H9 (cell line): ENCODE measurements at regions not wholly inside any gene's neighbourhood (a gene's known extent, or its start where the extent isn't known, plus 50 kb on each side); places are given as distances from the start of the nearest gene placed in this dataset.
A peak's percentile ranks its signal among the peaks of the same experiment; 100 is the strongest.

ENCODE experiments used
- DNase-seq: peaks from one replicate; pipeline ENCODE4 v3.0.0-alpha.2; 2017
- H2AFZ ChIP-seq: one replicate; pipeline ENCODE4 v1.6.1; 2013; ENCODE audit warnings: mild to moderate bottlenecking, low read length, control low read depth, moderate library complexity
- H2AK5ac ChIP-seq: 2 replicates; pipeline ENCODE4 v1.6.1; 2013; ENCODE audit warnings: low read length, control low read depth, mixed read lengths; ENCODE audit not compliant: insufficient read length
- H2BK120ac ChIP-seq: one replicate; pipeline ENCODE4 v1.6.1; 2013; ENCODE audit warnings: low read depth, mild to moderate bottlenecking, low read length, control low read depth, inconsistent platforms; ENCODE audit not compliant: poor library complexity, severe bottlenecking
- H2BK12ac ChIP-seq: 2 replicates; pipeline ENCODE4 v1.6.1; 2013; ENCODE audit warnings: low read length, control low read depth, mixed read lengths, low read depth; ENCODE audit not compliant: insufficient read length
- H2BK15ac ChIP-seq: 2 replicates; pipeline ENCODE4 v1.6.1; 2013; ENCODE audit warnings: low read depth, low read length, control low read depth
- H2BK20ac ChIP-seq: one replicate; pipeline ENCODE4 v1.6.1; 2013; ENCODE audit warnings: low read depth, mild to moderate bottlenecking, low read length, control low read depth, inconsistent platforms; ENCODE audit not compliant: poor library complexity, severe bottlenecking
- H2BK5ac ChIP-seq: 2 replicates; pipeline ENCODE4 v1.6.1; 2013; ENCODE audit warnings: low read length, control low read depth, mixed read lengths; ENCODE audit not compliant: insufficient read length
- H3K14ac ChIP-seq: 2 replicates; pipeline ENCODE4 v1.6.1; 2013; ENCODE audit warnings: low read length, control low read depth; ENCODE audit not compliant: insufficient read depth
- H3K18ac ChIP-seq: 2 replicates; pipeline ENCODE4 v1.6.1; 2013; ENCODE audit warnings: low read depth, mild to moderate bottlenecking, mixed read lengths, low read length, control low read depth; ENCODE audit not compliant: insufficient read length
- H3K23ac ChIP-seq: 2 replicates; pipeline ENCODE4 v1.6.1; 2013; ENCODE audit warnings: low read length, control low read depth, mixed read lengths, low read depth; ENCODE audit not compliant: insufficient read length
- H3K23me2 ChIP-seq: 2 replicates; pipeline ENCODE4 v1.6.1; 2013; ENCODE audit warnings: low read depth, mild to moderate bottlenecking, mixed read lengths, low read length, control low read depth; ENCODE audit not compliant: insufficient read length, poor library complexity, severe bottlenecking
- H3K27ac ChIP-seq: 2 replicates; pipeline ENCODE4 v1.5.1; 2013; ENCODE audit warnings: low read length, control low read depth, mixed read lengths, low read depth; ENCODE audit not compliant: insufficient read length
- H3K27me3 ChIP-seq: 2 replicates; pipeline ENCODE4 v1.6.1; 2013; ENCODE audit warnings: low read length, control low read depth, inconsistent platforms; ENCODE audit not compliant: insufficient read depth
- H3K4ac ChIP-seq: 2 replicates; pipeline ENCODE4 v1.6.1; 2013; ENCODE audit warnings: low read depth, mild to moderate bottlenecking, control low read depth, inconsistent platforms, low read length, moderate library complexity
- H3K4me1 ChIP-seq: 2 replicates; pipeline ENCODE4 v1.6.1; 2013; ENCODE audit warnings: low read length, control low read depth, inconsistent platforms; ENCODE audit not compliant: insufficient read depth
- H3K4me2 ChIP-seq: 2 replicates; pipeline ENCODE4 v1.6.1; 2013; ENCODE audit warnings: low read length, control low read depth, mixed read lengths; ENCODE audit not compliant: insufficient read length, insufficient read depth
- H3K56ac ChIP-seq: 2 replicates; pipeline ENCODE4 v1.6.1; 2013; ENCODE audit warnings: low read depth, mild to moderate bottlenecking, mixed read lengths, low read length, control low read depth; ENCODE audit not compliant: insufficient read length
- H3K79me1 ChIP-seq: 2 replicates; pipeline ENCODE4 v1.6.1; 2013; ENCODE audit warnings: low read depth, mild to moderate bottlenecking, moderate library complexity, low read length, control low read depth, inconsistent platforms; ENCODE audit not compliant: insufficient read depth, poor library complexity, severe bottlenecking
- H3K79me2 ChIP-seq: 2 replicates; pipeline ENCODE4 v1.6.1; 2013; ENCODE audit warnings: low read length, control low read depth, inconsistent platforms; ENCODE audit not compliant: insufficient read depth
- H3K9ac ChIP-seq: 2 replicates; pipeline ENCODE4 v1.6.1; 2013; ENCODE audit warnings: low read length, control low read depth, mixed read lengths; ENCODE audit not compliant: insufficient read length; ENCODE audit errors: extremely low read depth
- H3K9me3 ChIP-seq: one replicate; pipeline ENCODE4 v1.6.1; 2013; ENCODE audit warnings: low read depth, low read length, inconsistent platforms; ENCODE audit not compliant: control insufficient read depth
- H3T11ph ChIP-seq: one replicate; pipeline ENCODE4 v1.6.1; 2013; ENCODE audit warnings: mild to moderate bottlenecking, low read length, control low read depth, inconsistent platforms
- H4K20me1 ChIP-seq: one replicate; pipeline ENCODE4 v1.6.1; 2013; ENCODE audit not compliant: control insufficient read depth, insufficient read length, insufficient read depth
- H4K5ac ChIP-seq: 2 replicates; pipeline ENCODE4 v1.6.1; 2013; ENCODE audit warnings: low read depth, mild to moderate bottlenecking, mixed read lengths, low read length, control low read depth; ENCODE audit not compliant: insufficient read length
- H4K8ac ChIP-seq: replicated peaks from 2 replicates; pipeline ENCODE4 v1.6.1; 2013; ENCODE audit warnings: low read length, control low read depth, mixed read lengths, low read depth; ENCODE audit not compliant: insufficient read length
- H4K91ac ChIP-seq: 2 replicates; pipeline ENCODE4 v1.6.1; 2013; ENCODE audit warnings: low read depth, mild to moderate bottlenecking, moderate library complexity, mixed read lengths, low read length, control low read depth; ENCODE audit not compliant: insufficient read length
- H3K27ac Mint-ChIP-seq, 3 experiments: 2 replicates in 2 of 3; 3 replicates in 1 of 3; pipeline ENCODE4 v1.8.0; 2020 to 2021; ENCODE audit warnings: mixed read lengths in 3 of 3, mild to moderate bottlenecking in 1 of 3, moderate library complexity in 1 of 3
- H3K27me3 Mint-ChIP-seq: 2 replicates; pipeline ENCODE4 v1.8.0; 2021; ENCODE audit warnings: low read depth, mild to moderate bottlenecking, moderate library complexity, mixed read lengths
- H3K36me3 Mint-ChIP-seq, 3 experiments: 2 replicates in 2 of 3; 3 replicates in 1 of 3; pipeline ENCODE4 v1.8.0; 2020 to 2021; ENCODE audit warnings: low read depth in 3 of 3, mixed read lengths in 3 of 3; ENCODE audit not compliant: insufficient read depth in 1 of 3
- H3K4me1 Mint-ChIP-seq, 2 experiments: 2 replicates each; pipeline ENCODE4 v1.8.0; 2020; ENCODE audit warnings: mixed read lengths in 2 of 2
- H3K4me3 Mint-ChIP-seq, 2 experiments: 2 replicates in 1 of 2; 3 replicates in 1 of 2; pipeline ENCODE4 v1.8.0; 2020 to 2021; ENCODE audit warnings: mild to moderate bottlenecking in 2 of 2, mixed read lengths in 2 of 2, moderate library complexity in 1 of 2
- H3K9me3 Mint-ChIP-seq, 2 experiments: 2 replicates in 1 of 2; 3 replicates in 1 of 2; pipeline ENCODE4 v1.8.0; 2020; ENCODE audit warnings: mild to moderate bottlenecking in 2 of 2, mixed read lengths in 2 of 2, moderate library complexity in 1 of 2
- CTCF ChIP-seq: fragments of 200-600 bp; sonication (generic); conservative IDR thresholded peaks from 3 replicates; pipeline ENCODE4 v1.8.0; 2021; ENCODE audit warnings: antibody characterized with exemption, mild to moderate bottlenecking
- WGBS: extraction: QIAGEN DNeasy Blood & Tissue Kit; methylation state at CpG from one replicate; pipeline ENCODE4 v1.1.7; 2013; ENCODE audit warnings: missing lambda C conversion rate, low lambda C conversion rate, mixed read lengths; ENCODE audit not compliant: insufficient read length; ENCODE audit errors: extremely low coverage; 5-methylcytosine and 5-hydroxymethylcytosine counted together

DNA sequence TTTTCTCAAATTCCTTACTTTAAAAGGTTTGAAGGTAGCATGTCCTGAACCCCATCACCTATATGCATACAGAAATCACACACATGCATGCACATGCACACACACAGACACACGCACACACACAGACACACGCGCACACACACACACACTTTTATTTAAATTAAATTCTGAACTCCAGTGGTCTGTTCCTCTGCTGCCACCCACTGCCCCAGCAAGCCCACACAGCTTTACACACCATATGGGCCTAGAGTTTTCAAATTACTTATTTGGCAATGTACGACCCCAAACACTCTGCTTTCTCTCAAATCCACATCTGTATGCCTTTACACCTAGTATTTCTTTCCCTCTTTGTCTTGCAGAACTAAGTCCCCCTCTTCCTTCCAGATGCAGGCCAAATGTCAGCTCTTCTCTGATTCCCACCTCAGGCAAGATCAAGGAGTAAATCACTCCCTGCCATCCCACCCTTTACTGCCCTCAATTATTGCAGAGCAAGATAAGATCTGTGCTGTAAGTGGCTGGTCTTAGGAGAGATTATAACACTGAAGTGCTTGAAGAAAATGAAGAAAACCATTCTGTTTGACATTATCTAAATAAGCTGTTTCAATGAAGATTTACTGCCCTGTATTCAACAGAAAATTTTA, 429.9 kb upstream of the CXADR start:
- WGBS, result no CpG with 5 or more reads among the region's 4 CpGs
- peak overlapping the region in 2 of 3 experiments; percentile 14 to 35; a peak in 3 of 7 replicates for H3K27ac Mint-ChIP-seq
- H3K9me3 Mint-ChIP-seq, result peaks cover 2 to 3% of the 10 kb centered on the region in 2 experiments; a peak in 3 of 5 replicates

More for the DNA sequence above, 429.9 kb upstream of the CXADR start:
- no peak overlapping the region for H2BK120ac ChIP-seq
- no peak for DNase-seq
- H3K18ac ChIP-seq, result no peak overlapping the region
- no peaks in the 10 kb centered on the region for H3K4me1 ChIP-seq
- no peaks in the 10 kb centered on the region for H3K27me3 ChIP-seq
- H2BK15ac ChIP-seq, result no peak overlapping the region
- H4K5ac ChIP-seq, result no peak overlapping the region
- H2AK5ac ChIP-seq, result no peak overlapping the region
- no peak overlapping the region for H3K14ac ChIP-seq
- no peak overlapping the region for H2BK12ac ChIP-seq
- H3K4ac ChIP-seq, result no peak overlapping the region
- H2AFZ ChIP-seq, result no peak overlapping the region
- Mint-ChIP-seq H3K4me3 (no peak overlapping the region), H3K4me1 (peaks cover 5 to 7% of the 10 kb centered on the region in 2 experiments), H3K36me3 (no peaks in the 10 kb centered on the region; a peak in 1 of 7 replicates), H3K27me3 (no peaks in the 10 kb centered on the region)
- H3K9ac ChIP-seq, result no peak overlapping the region
- H2BK5ac ChIP-seq, result no peak overlapping the region
- H3K23ac ChIP-seq, result no peak overlapping the region
- no peaks in the 10 kb centered on the region for H3K79me1 ChIP-seq
- no peak overlapping the region for H4K8ac ChIP-seq
- TF ChIP-seq CTCF, result no peak
- H3K23me2 ChIP-seq, result no peaks in the 10 kb centered on the region
- H3K27ac ChIP-seq, result no peak overlapping the region
- H4K20me1 ChIP-seq, result no peaks in the 10 kb centered on the region
- no peak overlapping the region for H3K4me2 ChIP-seq
- H3K79me2 ChIP-seq, result no peaks in the 10 kb centered on the region
- H4K91ac ChIP-seq, result no peak overlapping the region
- no peaks in the 10 kb centered on the region for H3K9me3 ChIP-seq
- H2BK20ac ChIP-seq, result no peak overlapping the region
- H3K56ac ChIP-seq, result no peak overlapping the region
- H3T11ph ChIP-seq, result no peak overlapping the region
